Spleen (tissue), 7 donors: ENCODE measurements at regions not wholly inside any gene's neighbourhood (a gene's known extent, or its start where the extent isn't known, plus 50 kb on each side); places are given as distances from the start of the nearest gene placed in this dataset.

Experiments
- CTCF ChIP-seq, 11 experiments: fragments of 200-600 bp in 7 of 11; fragments of 450-650 bp in 4 of 11; sonication (generic) in 4 of 11; IDR thresholded peaks in 8 of 11; conservative IDR thresholded peaks in 3 of 11; 1 replicate in 7 of 11; 2 replicates in 4 of 11; pipeline versions ENCODE4 v1.4.0 to v1.8.0; 2016 to 2021; ENCODE audit warnings: antibody characterized with exemption in 11 of 11, inconsistent platforms in 4 of 11, mild to moderate bottlenecking in 1 of 11
- POLR2A ChIP-seq, 3 donors: fragments of 450-650 bp; IDR thresholded peaks; one replicate each; pipeline ENCODE4 v1.5.1; 2017; ENCODE audit warnings: antibody characterized with exemption in 3 of 3, mild to moderate bottlenecking in 1 of 3
- donor health status: DM: no; HTN: no; CAD: no; lungs with moderate emphysema.
- donor health status: DM: no; HTN: no; CAD: no.
- donor health status: DM: no; HTN: no; CAD: no.

- TF ChIP-seq POLR2A (IDR thresholded peaks at IDR 0.05) (no peak), CTCF (IDR thresholded peaks at IDR 0.05 in 8 of 11, conservative IDR thresholded peaks at IDR 0.05 in 3 of 11) (no peak)
These were observed 490.2 kb downstream of the EPM2A start for GRCh38 chr6:145245119-145245518.
